NT2/D1 (cell line): ENCODE measurements at regions not wholly inside any gene's neighbourhood (a gene's known extent, or its start where the extent isn't known, plus 50 kb on each side); places are given as distances from the start of the nearest gene placed in this dataset.

Experiments used
- SUZ12 ChIP-seq: IDR thresholded peaks from 2 replicates; pipeline ENCODE4 v1.6.1; 2011; ENCODE audit not compliant: insufficient read length, insufficient read depth; ENCODE audit errors: extremely low read depth
- YY1 ChIP-seq: IDR thresholded peaks from 2 replicates; pipeline ENCODE4 v1.6.1; 2011; ENCODE audit not compliant: insufficient read length, insufficient read depth
- ZNF274 ChIP-seq: IDR thresholded peaks from 2 replicates; pipeline ENCODE4 v1.6.1; 2011; ENCODE audit warnings: mild to moderate bottlenecking, low read depth, low read length

DNA sequence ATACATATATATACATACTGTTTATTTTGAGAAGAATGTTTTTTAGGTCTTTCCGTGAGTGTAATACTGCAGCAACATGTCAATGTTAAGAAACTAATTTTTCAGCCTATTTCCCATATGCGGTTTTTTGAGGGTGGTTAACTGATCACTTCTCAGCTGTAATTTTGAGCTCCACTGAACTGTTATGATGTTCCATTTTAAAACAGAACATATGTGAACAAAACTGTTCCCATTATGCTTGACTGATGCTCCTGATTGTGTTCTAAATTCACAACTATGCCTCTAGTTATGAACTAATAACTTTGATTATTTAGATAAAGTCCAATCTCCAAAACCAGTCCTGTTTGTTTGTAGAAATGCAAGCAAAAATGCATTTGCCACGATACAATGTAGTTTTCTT, 511.2 kb upstream of the FSIP2 start:
- no peak for TF ChIP-seq YY1
- no peak for TF ChIP-seq SUZ12
- TF ChIP-seq ZNF274 = no peak
